ENCODE measurements at regions not wholly inside any gene's neighbourhood (a gene's known extent, or its start where the extent isn't known, plus 50 kb on each side); places are given as distances from the start of the nearest gene placed in this dataset.

GRCh38 chr16:55126456-55126855, 195.8 kb downstream of the IRX5 start:
- no peaks in the 10 kb centered on the region for H3K27me3 ChIP-seq
- H3K27ac ChIP-seq, result no peak overlapping the region
- intact Hi-C loops (cut with DNase I), result loop anchor here in 1 of 10 donors (5.0 kb wide), 1 partner anchor 984 kb away; no protein-coding TSS in a partner anchor
- H3K36me3 ChIP-seq, result no peaks in the 10 kb centered on the region
- no peak for DNase-seq
- TF ChIP-seq CTCF (IDR thresholded peaks at IDR 0.05), result no peak
- H3K9me3 ChIP-seq, result peaks cover 0 to 18% (median 10%) of the 10 kb centered on the region in 11 donors
- no peak for ATAC-seq
- WGBS, 2 donors, result 69 to 78% methylated on average over 8 of the region's 8 CpGs
- H3K4me1 ChIP-seq, result no peaks in the 10 kb centered on the region
- H3K4me3 ChIP-seq, result no peak overlapping the region

GRCh38 chr16:55130456-55130855, 193.5 kb upstream of the IRX6 start:
- H3K27me3 ChIP-seq, result peaks cover 0 to 5% (median 0%) of the 10 kb centered on the region in 7 donors
- H3K36me3 ChIP-seq, result no peaks in the 10 kb centered on the region
- 80 to 89% methylated on average over 12 of the region's 12 CpGs for WGBS, 2 donors
- intact Hi-C loops (cut with DNase I), result no loop called here
- H3K9me3 ChIP-seq, result no peaks in the 10 kb centered on the region
- no peak overlapping the region for H3K4me3 ChIP-seq
- no peaks in the 10 kb centered on the region for H3K4me1 ChIP-seq
- no peak overlapping the region for H3K27ac ChIP-seq
- DNase-seq (no peak), ATAC-seq (no peak)
- TF ChIP-seq CTCF (IDR thresholded peaks at IDR 0.05), result no peak

GRCh38 chr16:55130911-55131310, 193.1 kb upstream of the IRX6 start:
- no peaks in the 10 kb centered on the region for H3K9me3 ChIP-seq
- no peaks in the 10 kb centered on the region for H3K4me1 ChIP-seq
- 72% methylated on average over 2 of the region's 2 CpGs for WGBS, 2 donors
- no peak overlapping the region for H3K27ac ChIP-seq
- ATAC-seq (no peak), DNase-seq (no peak)
- no peaks in the 10 kb centered on the region for H3K36me3 ChIP-seq
- no peak for TF ChIP-seq CTCF (IDR thresholded peaks at IDR 0.05)
- no peak overlapping the region for H3K4me3 ChIP-seq
- intact Hi-C loops (cut with DNase I), result no loop called here
- peaks cover 0 to 5% (median 0%) of the 10 kb centered on the region in 7 donors for H3K27me3 ChIP-seq

- H3K36me3 ChIP-seq, result no peaks in the 10 kb centered on the region
- TF ChIP-seq CTCF (IDR thresholded peaks at IDR 0.05), result no peak
- no peaks in the 10 kb centered on the region for H3K4me1 ChIP-seq
- no peak overlapping the region for H3K27ac ChIP-seq
- peaks cover 0 to 5% (median 0%) of the 10 kb centered on the region in 7 donors for H3K27me3 ChIP-seq
- ATAC-seq, result no peak
- DNase-seq, result no peak
- intact Hi-C loops (cut with DNase I), result no loop called here
- 38 to 39% methylated on average over 3 of the region's 3 CpGs for whole genome bisulfite sequencing, 2 donors
- no peak overlapping the region for H3K4me3 ChIP-seq
- H3K9me3 ChIP-seq, result no peaks in the 10 kb centered on the region
Measured at GRCh38 chr16:55133654-55134053, 190.3 kb upstream of the IRX6 start.

All from heart right ventricle (tissue), 16 donors.